Ovary (tissue), 3 donors: ENCODE measurements at regions not wholly inside any gene's neighbourhood (a gene's known extent, or its start where the extent isn't known, plus 50 kb on each side); places are given as distances from the start of the nearest gene placed in this dataset.
"Not testable (repeated sequence)": the region's sequence is repeated elsewhere in the genome, so short reads cannot be mapped to it uniquely, and the experiment has no call there.

Source experiments
- CTCF ChIP-seq, 3 donors: fragments of 450-650 bp in 2 of 3; fragments of 200-600 bp in 1 of 3; IDR thresholded peaks; one replicate each; pipeline versions ENCODE4 v1.5.1 to v1.8.0; 2016 to 2022; ENCODE audit warnings: antibody characterized with exemption in 3 of 3, mild to moderate bottlenecking in 1 of 3
- EP300 ChIP-seq: sonication (generic); formaldehyde crosslinking; IDR thresholded peaks from one replicate; pipeline ENCODE4 v1.6.1; 2017; ENCODE audit warnings: antibody characterized with exemption
- POLR2A ChIP-seq: fragments of 450-650 bp; IDR thresholded peaks from one replicate; pipeline ENCODE4 v1.6.1; 2017; ENCODE audit warnings: antibody characterized with exemption, mild to moderate bottlenecking, moderate library complexity
- donor health status: DM: no; HTN: no; CAD: no.

GRCh38 chr10:47609311-47609710, 85.9 kb upstream of the AGAP9 start:
- TF ChIP-seq CTCF (IDR thresholded peaks at IDR 0.05); EP300; POLR2A: not testable (repeated sequence)
